ENCODE measurements at regions not wholly inside any gene's neighbourhood (a gene's known extent, or its start where the extent isn't known, plus 50 kb on each side); places are given as distances from the start of the nearest gene placed in this dataset.

DNA sequence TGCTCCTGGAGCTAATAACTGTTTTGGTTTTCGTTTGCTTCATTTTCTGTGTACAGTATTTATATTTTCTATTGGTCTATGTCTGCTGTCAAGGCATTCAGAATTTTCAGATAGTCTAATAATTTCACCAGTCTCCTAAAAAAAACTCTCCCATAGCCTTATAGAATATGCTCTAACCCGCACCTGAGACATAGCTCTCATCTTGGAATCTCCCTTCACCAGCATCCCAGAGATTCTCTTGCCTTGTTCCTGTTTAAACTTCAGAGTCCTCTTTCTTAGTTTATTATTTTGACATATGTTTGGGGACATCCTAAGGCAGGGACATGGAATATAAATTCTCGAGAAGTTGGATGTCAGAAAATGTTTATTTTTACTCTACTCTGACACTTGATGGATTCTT is 58.3 kb upstream of the MED4 start:
- Histone ChIP-seq H4K20me1 (ENCODE audit: insufficient read depth, low read length) (no peaks in the 10 kb centered on the region), H3K4me2 (ENCODE audit: low read depth, low read length) (no peak overlapping the region), H2AK9ac (replicated peaks; ENCODE audit: low read depth, low read length, poor library complexity) (no peak overlapping the region), H3K23ac (ENCODE audit: low read depth, low read length) (no peak overlapping the region), H3K4me1 (ENCODE audit: control insufficient read depth, insufficient read depth, low read length) (no peaks in the 10 kb centered on the region), H3K14ac (replicated peaks; ENCODE audit: low read depth, low read length) (no peak overlapping the region), H2BK120ac (ENCODE audit: low read depth, low read length) (no peak overlapping the region), H3K9ac (ENCODE audit: low read depth, low read length) (no peak overlapping the region), H3K79me1 (ENCODE audit: low read depth in 1 of 2, low read length in 2 of 2) (no peaks in the 10 kb centered on the region), H4K8ac (ENCODE audit: low read depth in 2 of 2, low read length in 2 of 2) (no peak overlapping the region), H2BK20ac (ENCODE audit: low read depth, low read length) (no peak overlapping the region), H2BK15ac (ENCODE audit: low read depth, low read length) (no peak overlapping the region), H3K9me3 (ENCODE audit: control insufficient read depth, insufficient read depth, low read length) (peaks cover 2% of the 10 kb centered on the region; the same call in 1 of the 2 replicates), H2AK5ac (ENCODE audit: low read depth, low read length) (no peak overlapping the region), H3K36me3 (ENCODE audit: control insufficient read depth, insufficient read depth, low read length) (no peaks in the 10 kb centered on the region), H2BK5ac (ENCODE audit: low read depth, low read length, poor library complexity, severe bottlenecking) (no peak overlapping the region), H3K18ac (ENCODE audit: low read depth, low read length) (no peak overlapping the region), H2AFZ (replicated peaks; ENCODE audit: low read length, poor library complexity) (no peak overlapping the region), H3K56ac (ENCODE audit: extremely low read depth, insufficient read depth, low read length) (no peak overlapping the region), H4K5ac (ENCODE audit: low read depth, low read length) (no peak overlapping the region), H3K27me3 (ENCODE audit: control insufficient read depth, insufficient read depth, low read length) (no peaks in the 10 kb centered on the region), H3K27ac (ENCODE audit: insufficient read depth, low read length) (no peak overlapping the region), H3K4ac (ENCODE audit: low read depth, low read length) (no peak overlapping the region), H4K91ac (ENCODE audit: insufficient read depth, low read depth, low read length) (no peak overlapping the region), H3K4me3 (ENCODE audit: insufficient read depth, low read depth, low read length) (no peak overlapping the region), H3K9me1 (ENCODE audit: insufficient read depth, low read length) (no peaks in the 10 kb centered on the region; the same call in 1 of the 2 replicates)
- no peak for ATAC-seq (ENCODE audit: low read depth)
- intact Hi-C loops (cut with micrococcal nuclease): no loop called here
- in situ Hi-C loops (cut with MboI; ENCODE audit: low sequenced_read_pairs): no loop called here
- no TSS peak for BruUV-seq (replicated peaks)
- dilution Hi-C loops (cut with HindIII; ENCODE audit: low sequenced_read_pairs, unreplicated experiment): no loop called here
- CTCF ChIA-PET: interaction anchor here (0.7 kb wide), 1 partner anchor 1321 kb away, joined by 3 read pairs; no protein-coding TSS in a partner anchor
- no CpG with 5 or more reads among the region's 3 CpGs for WGBS, 2 experiments (ENCODE audit: extremely low coverage in 2 of 2, insufficient read length in 1 of 2)
- POLR2A ChIA-PET (ENCODE audit: unreplicated experiment): no interaction called here
- TF ChIP-seq CHD1 (IDR thresholded peaks at IDR 0.05; ENCODE audit: low read depth, low read length) (no peak), CEBPB (IDR thresholded peaks at IDR 0.05; ENCODE audit: low read depth, low read length) (no peak), POLR2A (IDR thresholded peaks at IDR 0.05; ENCODE audit: low read depth, low read length) (no peak), NFE2L2 (IDR thresholded peaks at IDR 0.05; ENCODE audit: low read depth, low read length) (no peak), RFX5 (IDR thresholded peaks at IDR 0.05; ENCODE audit: low read depth, low read length) (no peak), RAD21 (IDR thresholded peaks at IDR 0.05; ENCODE audit: low read length) (no peak), RCOR1 (IDR thresholded peaks at IDR 0.05; ENCODE audit: insufficient replicate concordance, low read length) (no peak), BHLHE40 (IDR thresholded peaks at IDR 0.05; ENCODE audit: low read depth, low read length) (no peak)
- TF ChIP-seq, protein P1, sequence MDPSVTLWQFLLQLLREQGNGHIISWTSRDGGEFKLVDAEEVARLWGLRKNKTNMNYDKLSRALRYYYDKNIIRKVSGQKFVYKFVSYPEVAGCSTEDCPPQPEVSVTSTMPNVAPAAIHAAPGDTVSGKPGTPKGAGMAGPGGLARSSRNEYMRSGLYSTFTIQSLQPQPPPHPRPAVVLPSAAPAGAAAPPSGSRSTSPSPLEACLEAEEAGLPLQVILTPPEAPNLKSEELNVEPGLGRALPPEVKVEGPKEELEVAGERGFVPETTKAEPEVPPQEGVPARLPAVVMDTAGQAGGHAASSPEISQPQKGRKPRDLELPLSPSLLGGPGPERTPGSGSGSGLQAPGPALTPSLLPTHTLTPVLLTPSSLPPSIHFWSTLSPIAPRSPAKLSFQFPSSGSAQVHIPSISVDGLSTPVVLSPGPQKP (IDR thresholded peaks at IDR 0.05; ENCODE audit: borderline replicate concordance, low read depth, low read length): no peak
- DNase-seq: no peak

Measured in IMR-90 (cell line).